DMS53 treated with DMSO at 0.1 percent for 48 hours (cell line): ENCODE measurements at regions not wholly inside any gene's neighbourhood (a gene's known extent, or its start where the extent isn't known, plus 50 kb on each side); places are given as distances from the start of the nearest gene placed in this dataset.
"Not testable (repeated sequence)": the region's sequence is repeated elsewhere in the genome, so short reads cannot be mapped to it uniquely, and the experiment has no call there.

ENCODE experiments used
- DNase-seq: peaks from one replicate; lab custom pipeline; 2025; ENCODE audit not compliant: unreplicated experiment; lab: John Stamatoyannopoulos, UW

DNA sequence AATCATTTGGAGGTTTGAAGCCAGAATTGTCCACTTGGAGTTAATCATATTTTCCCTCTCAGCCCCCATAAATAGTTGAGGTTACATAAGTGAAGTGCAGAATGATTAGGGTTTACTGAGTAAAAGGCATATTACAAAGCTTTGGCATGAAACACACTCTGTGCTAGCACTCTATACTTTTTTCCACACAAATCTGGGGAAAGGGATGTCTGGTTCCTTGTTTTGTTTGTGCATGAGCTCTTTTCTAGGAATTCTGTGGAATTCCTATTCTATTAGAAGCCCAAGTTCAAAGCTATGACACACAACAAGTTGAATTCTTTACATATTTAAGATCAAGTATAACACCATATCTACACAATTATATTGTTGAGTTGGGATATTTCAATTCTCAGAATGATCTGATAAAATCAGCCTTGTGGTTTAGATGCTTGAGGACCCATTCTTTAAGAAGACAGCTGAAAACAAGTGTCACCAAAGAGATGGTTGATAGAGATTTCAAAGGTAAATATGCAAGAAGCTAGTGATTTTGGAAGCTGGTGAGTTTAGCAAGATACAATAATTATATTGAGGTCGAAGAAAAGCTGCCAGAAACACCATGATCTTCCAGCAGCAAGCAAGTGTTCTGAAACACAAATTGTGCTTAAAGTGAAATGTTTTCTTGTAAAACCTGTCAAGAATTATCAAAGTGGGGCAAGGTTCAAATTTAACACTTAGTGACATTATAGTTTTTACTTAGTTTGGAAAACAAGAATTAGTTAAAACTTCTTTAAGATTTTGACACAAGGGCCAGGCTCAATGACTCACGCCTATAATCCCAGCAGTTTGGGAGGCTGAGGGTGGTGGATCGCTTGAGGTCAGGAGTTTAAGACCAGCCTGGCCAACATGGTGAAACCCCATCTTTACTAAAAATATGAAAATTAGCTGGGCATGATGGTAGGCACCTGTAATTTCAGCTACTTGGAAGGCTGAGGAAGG, 122.6 kb downstream of the INHBA start:
- DNase-seq = no peak

DNA sequence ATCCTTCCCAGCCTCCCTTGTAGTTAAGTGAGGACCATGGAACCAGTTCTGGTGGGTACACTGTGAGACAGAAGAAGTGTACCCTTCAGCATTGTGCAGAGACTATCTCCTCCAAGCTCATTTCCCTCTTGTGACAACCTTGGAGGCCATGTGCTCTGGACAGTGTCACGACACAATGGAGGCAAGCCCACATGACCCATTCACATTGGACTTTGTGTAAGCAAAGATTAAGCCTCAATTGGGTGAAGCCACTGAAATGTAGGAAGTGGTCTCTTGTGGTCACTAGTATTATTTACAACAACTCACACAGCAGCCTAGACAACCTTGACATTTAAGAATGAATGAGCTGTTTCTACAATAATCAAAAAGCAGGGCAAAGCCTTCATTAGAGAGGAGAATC, 124.2 kb downstream of the INHBA start:
- DNase-seq = no peak

DNA sequence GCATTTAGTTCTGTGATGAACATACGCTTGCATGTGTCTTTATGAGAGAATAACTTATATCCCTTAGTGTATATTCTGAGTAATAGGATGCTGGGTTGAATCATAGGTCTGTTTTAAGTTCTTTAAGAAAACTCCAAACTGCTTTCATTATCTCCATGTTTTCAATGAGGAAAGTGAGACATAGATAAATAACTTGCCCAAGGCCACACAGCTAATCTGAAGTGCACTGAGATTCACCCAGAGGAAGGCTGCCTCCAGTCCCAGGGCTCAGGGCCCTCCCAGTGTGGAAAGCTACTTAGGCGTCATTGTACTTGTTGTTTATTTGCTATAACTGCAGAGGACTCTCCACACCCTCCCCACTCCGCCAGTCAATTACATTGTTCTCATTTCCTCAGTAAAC, 126.7 kb downstream of the INHBA start:
- DNase-seq = no peak

DNA sequence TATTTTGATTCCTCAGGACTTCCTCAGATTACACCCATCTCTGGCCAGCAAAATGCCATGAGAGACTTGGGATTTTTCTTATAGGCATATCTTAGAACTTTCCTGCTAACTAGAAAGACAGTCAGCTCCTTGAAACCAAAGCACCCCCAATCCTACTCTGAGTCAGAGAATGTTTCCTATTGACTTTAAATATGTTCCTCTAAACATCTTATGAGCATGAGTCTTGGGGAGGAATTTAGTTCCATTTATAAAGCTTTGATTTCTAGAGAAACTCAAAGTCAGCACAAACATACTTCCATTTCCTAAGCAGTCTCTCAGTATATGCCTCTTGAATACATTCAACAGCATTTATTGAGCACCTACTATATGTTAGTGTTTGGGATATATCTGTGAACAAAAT, 128.5 kb downstream of the INHBA start:
- DNase-seq = no peak

DNA sequence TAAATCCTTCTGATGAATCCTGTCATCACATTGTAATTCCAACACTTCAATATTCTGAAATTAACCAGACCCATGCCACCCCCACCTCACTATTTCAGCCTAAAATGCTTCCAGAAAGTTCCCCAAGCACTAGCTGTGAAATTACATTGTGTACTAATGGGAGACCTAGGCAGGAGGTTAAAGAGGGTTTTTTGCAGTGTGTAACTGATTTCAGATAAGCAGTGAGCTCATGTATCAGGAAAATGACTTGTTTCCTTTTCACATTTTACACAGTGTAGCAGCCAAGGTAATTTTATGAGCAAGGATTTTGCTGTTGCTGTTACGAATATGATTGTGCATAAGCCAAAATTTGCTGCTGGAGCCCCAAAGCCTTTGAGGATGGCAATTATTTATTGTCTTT, 129.0 kb downstream of the INHBA start:
- no peak for DNase-seq

DNA sequence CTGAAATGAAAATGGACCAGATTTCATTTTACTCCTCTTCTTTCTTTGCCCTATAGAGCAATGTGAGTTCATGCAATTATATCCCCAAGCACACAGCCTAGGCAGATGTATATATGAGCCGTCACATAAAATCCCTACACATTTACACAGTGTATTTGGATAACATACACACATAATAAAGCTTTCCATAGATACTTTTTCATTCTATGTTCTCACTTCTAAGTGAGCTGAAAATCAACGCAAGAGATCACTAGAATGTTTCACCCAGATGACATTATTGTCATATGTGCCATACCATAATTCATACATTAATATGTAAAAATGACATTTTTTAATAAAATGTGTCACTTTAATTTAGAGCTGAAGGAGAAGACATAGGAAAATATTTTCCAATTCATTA, 129.4 kb downstream of the INHBA start:
- no peak for DNase-seq

DNA sequence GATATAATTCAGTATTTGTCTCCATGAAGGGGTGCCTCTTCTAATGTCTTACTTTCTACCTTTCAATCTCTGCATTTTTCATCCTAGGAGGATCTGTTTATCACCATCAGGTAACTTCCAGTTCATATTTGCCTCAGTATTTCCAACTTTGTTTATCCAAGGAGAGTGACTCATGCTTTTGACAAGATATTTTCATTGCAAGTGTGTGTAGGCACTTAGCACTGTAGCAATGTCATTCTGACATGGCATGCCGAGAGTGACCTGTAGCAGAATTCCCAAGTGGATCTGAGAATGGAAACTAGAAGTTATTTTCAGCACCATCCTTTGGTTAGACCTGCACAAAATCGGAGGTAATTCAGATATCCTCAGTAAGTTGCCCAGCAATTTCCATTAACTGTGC, 129.9 kb downstream of the INHBA start:
- DNase-seq = peak; percentile 40

DNA sequence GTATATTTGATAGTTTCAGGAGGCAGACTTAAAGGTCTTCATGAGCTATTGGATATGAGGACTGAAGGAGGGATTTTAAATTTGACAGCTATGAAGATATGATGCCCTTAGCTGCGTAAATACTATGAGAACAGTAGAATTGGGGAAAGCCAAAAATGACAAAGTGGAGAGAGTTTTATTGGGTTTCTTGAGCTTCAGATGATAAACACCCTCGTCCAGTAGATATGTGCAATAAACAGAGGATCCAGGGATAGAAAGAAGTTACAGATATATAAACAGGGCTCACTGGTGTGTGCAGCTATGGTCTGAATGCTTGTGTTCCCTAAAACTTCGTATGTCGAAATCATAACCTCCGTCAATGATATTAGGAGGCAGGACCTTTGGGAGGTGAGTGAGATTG, 131.3 kb downstream of the INHBA start:
- DNase-seq = no peak

DNA sequence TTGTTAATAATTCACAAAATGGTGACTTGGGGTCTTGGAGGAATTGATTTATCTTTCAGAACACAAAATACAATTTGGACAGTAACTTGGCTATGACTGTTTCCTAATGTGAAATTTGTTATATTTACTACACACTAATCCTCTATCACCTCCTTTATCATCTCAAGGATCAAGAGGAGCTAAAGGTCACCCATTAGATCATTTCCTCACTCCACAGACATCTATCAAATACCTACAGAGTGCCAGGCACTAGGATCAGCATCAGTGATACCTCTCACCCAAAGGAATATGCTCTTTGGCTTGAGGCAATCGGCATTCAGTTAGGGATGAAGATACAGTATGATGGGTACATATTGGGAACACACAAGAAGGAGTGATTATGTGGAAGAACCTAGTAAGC, 132.1 kb downstream of the INHBA start:
- DNase-seq = no peak

DNA sequence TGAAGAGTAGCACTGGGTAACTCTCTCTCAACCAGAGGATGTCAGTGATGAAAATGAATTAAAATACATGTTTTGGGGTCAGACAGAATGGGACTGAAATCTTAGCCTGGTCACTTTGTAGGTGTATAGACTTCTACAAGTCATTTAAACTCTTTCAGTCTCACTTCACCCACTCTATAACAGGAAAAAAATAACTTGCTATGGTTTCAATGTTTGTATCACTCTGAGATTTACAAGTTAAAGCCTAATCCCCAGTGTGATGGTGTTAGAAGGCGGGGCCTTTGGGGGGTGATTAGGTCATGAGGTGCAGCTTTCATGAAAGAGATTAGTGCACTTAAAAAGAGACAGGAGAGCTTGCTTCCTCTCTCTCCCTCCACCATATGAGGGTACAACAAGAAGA, 134.8 kb downstream of the INHBA start:
- DNase-seq = no peak

DNA sequence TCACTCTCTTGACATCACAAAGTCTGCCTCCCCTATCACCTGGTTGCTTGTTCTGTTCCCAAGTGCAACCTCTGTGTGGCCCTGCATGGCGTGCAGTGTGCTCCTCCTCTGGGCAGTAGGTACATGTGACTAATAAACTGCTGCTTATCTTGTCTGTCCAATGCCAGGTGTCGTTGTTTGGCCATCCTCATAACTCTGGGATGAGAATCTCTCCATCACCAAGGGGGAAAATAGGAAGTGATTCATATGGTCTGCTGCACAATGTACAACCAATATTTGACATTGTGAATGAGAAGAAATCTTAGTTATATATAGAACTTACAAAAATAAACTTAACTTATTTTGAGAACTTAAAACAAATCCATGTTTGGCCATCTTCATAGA, 135.2 kb downstream of the INHBA start:
- DNase-seq = no peak

DNA sequence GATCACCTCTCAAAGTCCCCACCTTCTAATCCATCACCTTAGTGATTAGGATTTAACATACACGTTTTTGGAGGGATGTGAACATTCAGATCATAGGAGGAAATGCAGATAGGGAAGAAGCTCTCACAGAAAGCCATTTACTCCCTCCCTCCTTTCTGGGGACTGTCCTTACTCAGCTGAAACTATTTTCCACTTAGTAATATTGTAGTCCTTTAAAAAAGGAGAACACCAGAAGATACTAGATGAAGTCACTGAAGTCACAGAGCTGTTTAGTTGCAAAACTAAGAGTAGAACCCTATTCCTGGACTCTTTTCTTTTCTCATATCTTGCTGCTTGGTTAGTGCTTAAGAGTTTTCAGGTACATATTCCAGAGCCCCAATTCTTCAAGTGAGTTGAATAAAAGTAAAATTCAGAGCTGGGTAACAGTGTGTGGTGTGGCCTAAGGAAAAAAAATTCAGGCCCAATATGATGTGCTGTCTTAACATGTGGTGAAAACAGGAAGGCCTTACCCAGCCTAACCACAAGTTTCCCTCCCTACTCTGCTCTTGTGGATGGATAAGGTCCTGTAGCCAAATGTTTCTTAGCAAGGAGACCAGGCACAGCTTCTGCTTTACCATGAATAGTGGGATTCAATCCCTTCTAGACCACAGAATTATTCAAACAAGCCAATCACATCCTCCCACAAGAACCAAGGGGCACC, 135.7 kb downstream of the INHBA start:
- no peak for DNase-seq

DNA sequence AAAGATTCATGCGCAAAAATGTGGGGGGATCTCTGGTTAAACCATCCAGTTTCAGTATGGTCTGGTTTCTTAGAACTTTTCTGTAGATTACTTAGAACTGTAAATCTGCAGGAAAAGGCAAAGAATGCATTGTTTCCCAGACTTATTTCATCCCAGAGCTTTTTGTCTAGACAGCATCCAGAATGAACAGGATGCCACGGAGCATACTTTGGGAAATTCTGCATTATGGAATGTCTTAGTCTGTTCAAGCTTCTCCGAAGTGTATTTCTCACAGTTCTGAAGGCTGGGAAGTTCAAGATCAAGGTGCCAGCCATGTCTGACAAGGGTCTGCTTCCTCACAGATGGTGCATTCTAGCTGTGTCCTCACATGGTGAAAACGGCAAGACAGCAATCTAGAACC, 136.3 kb downstream of the INHBA start:
- DNase-seq = no peak

DNA sequence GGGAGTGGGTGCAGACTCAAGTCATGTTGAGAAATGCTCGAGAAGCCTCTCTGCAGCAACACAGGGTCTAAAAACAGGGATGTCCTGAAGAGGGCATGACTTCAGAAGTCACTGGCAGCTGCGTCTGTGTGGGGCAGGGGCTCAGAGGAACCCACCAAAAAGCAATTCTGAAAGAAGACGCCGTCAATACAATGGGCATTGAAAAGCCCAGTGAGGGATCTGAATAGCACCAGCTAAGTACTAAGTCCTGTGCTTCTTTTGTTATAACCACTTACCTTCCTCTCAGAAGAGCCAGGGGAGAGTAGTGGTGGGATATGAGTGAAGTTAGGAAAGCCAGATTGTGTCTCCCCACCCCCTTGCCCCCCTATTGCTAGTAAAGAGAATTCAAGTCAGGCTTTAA, 137.2 kb downstream of the INHBA start:
- DNase-seq = no peak

DNA sequence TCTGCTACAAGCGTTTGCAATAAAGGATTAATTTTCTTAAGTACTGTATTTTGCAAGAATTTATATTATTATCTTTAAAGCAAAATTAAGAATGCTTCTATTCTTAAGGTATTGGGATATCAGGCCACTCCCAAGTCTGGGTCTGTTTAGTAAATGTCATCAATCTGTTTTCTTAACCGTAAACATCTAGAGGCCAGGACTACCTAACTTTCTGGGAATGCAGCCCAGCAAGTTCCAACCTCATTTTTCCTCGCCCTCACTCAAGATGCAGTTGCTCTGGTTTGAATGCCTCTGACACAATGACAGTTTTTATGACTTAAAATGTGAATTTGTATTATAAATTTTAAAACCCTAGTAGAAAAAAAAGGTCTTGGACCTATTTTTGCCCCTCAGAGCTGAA, 143.5 kb downstream of the INHBA start:
- no peak for DNase-seq

DNA sequence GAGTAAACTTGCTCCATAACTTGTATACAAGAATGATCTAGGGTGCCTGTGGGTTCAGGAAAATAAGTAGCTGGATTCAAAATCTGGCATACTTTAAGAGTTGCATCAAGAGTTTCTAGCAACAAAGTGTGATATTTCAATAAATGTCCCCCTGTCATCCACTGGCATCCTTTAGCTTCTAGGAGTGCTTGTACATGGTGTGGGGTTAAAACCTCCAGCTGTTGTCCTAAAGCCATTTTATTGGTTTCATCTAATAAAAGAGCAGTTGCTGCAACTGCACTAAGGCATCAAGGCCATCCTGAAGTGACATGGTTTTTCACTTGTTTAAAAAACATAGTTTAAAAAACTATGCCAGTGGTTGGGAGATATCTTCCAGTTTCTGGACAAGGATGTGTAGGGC, 148.4 kb downstream of the INHBA start:
- DNase-seq = no peak

DNA sequence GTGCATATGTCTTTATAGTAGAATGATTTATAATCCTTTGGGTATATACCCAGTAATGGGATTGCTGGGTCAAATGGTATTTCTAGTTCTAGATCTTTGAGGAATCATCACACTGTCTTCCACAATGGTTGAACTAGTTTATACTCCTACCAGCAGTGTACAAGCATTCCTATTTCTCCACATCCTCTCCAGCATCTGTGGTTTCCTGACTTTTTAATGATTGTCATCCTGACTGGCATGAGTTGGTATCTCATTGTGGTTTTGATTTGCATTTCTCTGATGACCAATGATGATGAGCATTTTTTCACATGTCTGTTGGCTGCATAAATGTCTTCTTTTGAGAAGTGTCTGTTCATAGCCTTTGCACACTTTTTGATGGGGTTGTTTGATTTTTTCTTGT, 152.8 kb downstream of the INHBA start:
- not testable (repeated sequence) for DNase-seq

DNA sequence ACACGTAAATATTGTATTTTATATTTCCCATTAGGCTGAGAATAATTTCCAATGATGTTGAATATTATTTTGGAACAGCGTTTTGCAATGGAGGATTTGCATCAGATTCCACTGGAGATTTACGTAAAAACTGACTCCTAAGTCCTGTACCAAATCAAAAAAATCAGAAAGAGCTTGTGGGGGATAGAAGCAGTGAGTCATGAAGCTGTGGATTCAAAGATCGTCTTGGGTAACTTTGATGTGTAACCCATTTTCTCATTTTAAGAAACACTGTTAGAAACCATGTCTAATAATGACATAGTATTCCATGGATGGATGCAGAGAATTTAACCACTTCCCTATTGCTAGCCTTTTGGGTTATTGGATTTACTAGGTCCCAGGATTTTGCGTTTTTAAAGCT, 158.6 kb downstream of the INHBA start:
- no peak for DNase-seq

DNA sequence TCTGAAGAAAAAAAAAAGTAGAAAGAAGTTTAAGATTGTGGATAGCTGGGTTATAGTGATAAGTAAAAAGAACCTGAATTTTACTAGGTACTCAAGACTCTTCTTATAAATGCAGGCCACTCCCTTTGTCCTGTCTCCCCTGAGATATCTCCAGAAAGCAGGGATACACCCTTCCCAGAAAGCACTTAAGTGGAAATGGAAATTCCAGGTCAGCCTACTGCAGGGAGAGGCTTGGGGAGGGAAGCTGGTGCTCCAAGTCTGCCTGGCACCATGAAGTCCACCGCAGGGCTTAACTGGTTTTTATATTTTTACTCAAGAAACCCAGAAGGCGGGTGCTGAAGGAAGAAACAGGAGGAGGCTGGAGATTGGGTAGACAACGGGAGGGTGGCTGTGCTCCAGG, 162.3 kb downstream of the INHBA start:
- no peak for DNase-seq

DNA sequence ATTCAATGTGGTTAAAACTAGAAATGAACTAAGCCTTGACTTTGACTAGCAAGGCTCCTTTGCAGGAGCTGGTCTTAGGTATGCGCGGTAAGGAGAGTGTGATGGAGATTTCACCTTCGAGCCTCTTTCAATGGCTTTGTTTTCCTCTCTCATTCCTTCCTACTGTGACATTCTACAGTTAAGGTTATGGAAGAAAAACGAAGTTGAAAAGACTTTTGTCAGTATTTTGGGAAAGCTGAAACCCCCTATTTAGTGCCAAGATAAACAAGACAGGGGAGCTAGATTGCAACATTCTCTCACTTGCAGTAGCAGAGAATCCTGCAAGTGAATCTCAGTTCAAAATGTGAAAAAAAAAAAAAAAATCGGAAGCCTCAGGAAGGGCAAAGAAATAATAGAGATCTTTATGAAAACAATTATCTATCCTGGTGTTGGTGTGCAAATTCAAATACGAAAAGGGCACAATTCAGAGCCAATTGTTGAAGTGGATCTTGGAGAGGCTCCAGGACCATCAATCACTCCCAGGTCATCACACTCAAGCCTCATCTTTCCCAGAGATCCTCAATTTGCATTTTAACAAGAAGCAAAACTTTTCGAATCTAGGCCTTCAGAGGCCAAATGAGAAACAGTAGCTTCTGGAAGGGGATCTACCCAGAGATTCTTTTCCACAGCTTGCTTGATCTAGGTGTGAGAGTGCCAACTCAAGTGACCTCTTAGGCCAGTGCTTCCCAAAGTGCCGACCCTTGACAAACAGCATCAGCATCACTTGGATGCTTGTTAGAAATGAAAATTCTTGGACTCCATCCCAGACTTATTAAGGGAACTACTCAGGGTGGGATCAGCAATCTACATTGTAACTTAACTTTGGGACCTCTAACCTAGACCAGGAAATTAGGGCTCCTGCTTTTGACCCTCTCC, 163.8 kb downstream of the INHBA start:
- DNase-seq = no peak

DNA sequence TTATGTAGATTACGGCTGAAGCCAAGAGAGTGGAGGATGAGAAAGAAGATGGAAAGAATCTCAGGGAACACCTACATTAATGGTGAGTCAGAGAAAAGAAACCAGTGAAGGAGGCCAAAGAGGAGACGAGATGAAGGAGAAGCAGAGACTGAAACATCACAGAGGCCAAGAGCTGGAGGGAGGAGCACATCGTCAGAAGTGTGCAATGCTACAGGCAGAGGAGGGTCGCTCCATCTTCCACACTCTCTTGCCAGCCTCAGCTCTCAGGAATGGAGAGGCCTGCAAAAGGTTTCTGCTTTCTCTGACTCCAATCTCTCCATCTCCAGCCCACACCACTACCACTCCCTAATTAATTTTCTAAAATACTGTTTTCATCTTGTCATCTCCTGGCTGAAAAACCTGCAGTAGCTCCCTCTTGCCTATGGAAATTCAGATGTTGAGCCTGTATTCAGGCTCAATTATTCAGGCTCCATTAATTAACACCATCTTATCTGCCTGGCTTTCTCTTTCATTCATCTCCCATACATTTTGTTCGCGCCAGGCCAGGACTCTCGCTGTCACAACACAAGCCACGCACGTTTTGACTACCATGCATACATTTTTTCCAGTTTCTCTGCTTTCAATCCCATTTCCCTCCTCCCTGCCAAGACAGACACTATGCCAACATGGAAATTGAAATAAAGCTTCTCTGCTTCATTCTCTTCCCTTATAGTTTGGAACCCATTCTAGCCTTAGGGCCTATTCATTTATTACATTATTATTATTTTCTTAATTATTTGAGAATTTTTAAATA, 165.8 kb downstream of the INHBA start:
- DNase-seq = no peak
